Adipocyte (in vitro differentiated cells): ENCODE measurements at regions not wholly inside any gene's neighbourhood (a gene's known extent, or its start where the extent isn't known, plus 50 kb on each side); places are given as distances from the start of the nearest gene placed in this dataset.

Experiments used
- DNase-seq: peaks from one replicate; pipeline ENCODE4 v3.0.0-alpha.2; 2015; ENCODE audit warnings: low read depth
- H3K27me3 ChIP-seq: replicated peaks from 2 replicates; pipeline ENCODE4 v1.7.0; 2013; ENCODE audit warnings: mild to moderate bottlenecking, low read length, moderate library complexity; ENCODE audit not compliant: control insufficient read depth, insufficient read depth
- H3K36me3 ChIP-seq: 2 replicates; pipeline ENCODE4 v1.7.0; 2013; ENCODE audit warnings: low read length, mild to moderate bottlenecking, moderate library complexity; ENCODE audit not compliant: control insufficient read depth, insufficient read depth, severe bottlenecking
- H3K4me1 ChIP-seq: 2 replicates; pipeline ENCODE4 v1.7.0; 2013; ENCODE audit warnings: mild to moderate bottlenecking, low read length, moderate library complexity; ENCODE audit not compliant: control insufficient read depth, insufficient read depth
- H3K4me3 ChIP-seq: 2 replicates; pipeline ENCODE4 v1.7.0; 2013; ENCODE audit warnings: mild to moderate bottlenecking, low read length, moderate library complexity
- H3K9ac ChIP-seq: 2 replicates; pipeline ENCODE4 v1.7.0; 2013; ENCODE audit warnings: mild to moderate bottlenecking, low read length, moderate library complexity
- H3K9me3 ChIP-seq: 2 replicates; pipeline ENCODE4 v1.7.0; 2013; ENCODE audit warnings: mild to moderate bottlenecking, low read length, moderate library complexity; ENCODE audit not compliant: control insufficient read depth

DNA sequence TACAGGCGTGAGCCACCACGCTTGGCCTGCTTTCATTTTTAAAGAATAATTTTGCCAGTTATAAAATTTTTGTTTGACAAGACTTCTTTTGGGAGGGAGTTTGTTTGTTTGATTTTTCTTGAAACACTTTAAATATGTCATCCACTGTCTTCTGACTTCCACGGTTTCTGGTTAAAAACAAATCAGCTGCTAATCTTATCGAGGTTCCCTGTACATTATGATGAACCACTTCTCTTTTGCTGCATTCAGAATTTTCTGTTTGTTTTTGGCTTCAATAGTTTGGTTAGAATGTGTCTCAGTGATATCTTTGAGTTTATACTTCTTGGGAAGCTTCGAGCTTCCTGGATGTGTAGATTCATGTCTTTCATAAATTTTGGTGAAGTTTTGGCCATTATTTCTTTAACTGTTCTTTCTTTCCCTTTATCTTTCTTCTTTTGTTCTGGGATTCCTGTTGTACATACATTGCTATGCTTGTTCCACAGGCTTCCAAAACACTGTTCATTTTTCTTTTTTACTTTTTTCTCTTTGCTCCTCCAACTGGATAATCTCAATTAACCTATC is 60.8 kb downstream of the MSX2 start:
- DNase-seq: no peak
- Histone ChIP-seq H3K9ac (no peak overlapping the region), H3K27me3 (peaks cover 7% of the 10 kb centered on the region), H3K4me3 (no peak overlapping the region), H3K36me3 (no peaks in the 10 kb centered on the region), H3K4me1 (no peaks in the 10 kb centered on the region), H3K9me3 (peaks cover 26% of the 10 kb centered on the region)
